NCI-H226 (cell line): ENCODE measurements at regions not wholly inside any gene's neighbourhood (a gene's known extent, or its start where the extent isn't known, plus 50 kb on each side); places are given as distances from the start of the nearest gene placed in this dataset.
"Not testable (repeated sequence)": the region's sequence is repeated elsewhere in the genome, so short reads cannot be mapped to it uniquely, and the experiment has no call there.

Experiments
- DNase-seq: peaks from one replicate; pipeline ENCODE4 v3.0.0-alpha.2; 2015

GRCh38 chr17:70375813-70376770 lies 206.8 kb downstream of the KCNJ2 start:
- no peak for DNase-seq

- no peak for DNase-seq
These were observed 208.3 kb downstream of the KCNJ2 start for GRCh38 chr17:70377654-70378053.

DNA sequence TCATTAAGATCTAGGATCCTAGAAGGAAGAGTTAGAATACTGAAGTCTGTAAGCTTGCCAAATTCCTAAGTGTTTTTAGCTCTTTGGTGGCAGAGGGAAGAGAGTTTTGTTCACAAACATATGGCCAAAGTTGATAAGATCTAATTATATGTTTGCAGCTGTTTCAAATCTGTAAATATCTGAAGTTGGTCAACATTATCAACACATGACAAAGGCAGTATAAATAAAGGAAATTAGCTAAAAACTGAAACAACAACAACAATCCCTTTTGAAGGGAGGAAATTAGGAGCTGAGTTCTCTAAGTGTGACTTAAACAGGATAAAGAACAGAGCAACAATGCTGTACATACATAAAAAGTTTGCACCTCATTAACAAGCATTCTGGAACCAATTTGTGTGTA lies 208.7 kb downstream of the KCNJ2 start:
- no peak for DNase-seq

DNA sequence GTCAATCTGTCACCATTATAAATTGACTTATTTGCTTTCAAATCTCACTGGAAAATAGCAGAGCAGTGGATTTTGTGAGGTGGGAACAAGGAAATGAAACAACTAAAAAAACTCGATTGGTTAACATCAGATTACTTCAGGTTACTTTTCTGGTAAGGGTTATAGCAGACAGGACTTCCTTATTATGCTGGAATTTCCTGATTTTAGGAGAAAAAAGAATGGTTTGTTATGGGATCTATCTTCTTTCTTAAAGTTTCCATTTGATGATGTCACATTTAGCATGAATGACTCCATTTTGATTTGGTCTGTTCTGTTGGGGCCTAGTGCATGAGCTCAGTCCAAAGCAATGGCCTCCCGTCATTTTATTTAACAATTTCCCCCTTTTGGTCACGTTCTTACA lies 210.6 kb downstream of the KCNJ2 start:
- no peak for DNase-seq

DNA sequence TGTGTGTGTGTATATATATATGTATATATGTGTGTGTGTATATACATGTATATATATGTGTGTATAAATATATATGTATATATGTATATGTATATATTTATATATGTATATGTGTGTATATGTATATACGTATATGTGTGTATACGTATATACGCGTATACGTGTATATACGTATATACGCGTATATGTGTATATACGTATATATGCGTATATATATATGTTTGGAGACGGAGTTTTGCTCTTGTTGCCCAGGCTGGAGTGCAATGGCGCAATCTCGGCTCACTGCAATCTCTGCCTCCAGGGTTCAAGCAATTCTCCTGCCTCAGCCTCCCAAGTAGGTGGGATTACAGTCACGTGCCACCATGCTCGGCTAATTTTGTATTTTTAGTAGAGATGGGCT lies 212.6 kb downstream of the KCNJ2 start:
- not testable (repeated sequence) for DNase-seq

DNA sequence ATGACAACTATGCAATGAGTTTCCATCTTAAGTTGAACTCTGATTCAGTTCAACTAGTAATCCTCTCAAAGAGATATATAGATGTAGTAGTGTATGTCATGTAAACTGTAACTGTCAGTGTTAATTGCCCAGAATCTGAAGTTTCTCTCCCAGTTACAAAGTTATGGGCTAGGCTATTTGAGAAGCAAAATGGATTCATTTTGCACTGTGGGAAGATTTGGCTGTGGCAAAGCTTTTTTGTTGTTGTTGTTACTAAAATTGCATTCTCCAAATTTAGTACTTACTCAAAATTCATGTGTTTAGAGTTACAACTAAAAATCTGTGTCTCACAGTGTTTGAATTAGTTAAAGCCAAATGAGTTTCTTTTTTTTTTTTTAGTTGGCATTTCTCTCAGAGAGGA lies 219.0 kb downstream of the KCNJ2 start:
- no peak for DNase-seq

DNA sequence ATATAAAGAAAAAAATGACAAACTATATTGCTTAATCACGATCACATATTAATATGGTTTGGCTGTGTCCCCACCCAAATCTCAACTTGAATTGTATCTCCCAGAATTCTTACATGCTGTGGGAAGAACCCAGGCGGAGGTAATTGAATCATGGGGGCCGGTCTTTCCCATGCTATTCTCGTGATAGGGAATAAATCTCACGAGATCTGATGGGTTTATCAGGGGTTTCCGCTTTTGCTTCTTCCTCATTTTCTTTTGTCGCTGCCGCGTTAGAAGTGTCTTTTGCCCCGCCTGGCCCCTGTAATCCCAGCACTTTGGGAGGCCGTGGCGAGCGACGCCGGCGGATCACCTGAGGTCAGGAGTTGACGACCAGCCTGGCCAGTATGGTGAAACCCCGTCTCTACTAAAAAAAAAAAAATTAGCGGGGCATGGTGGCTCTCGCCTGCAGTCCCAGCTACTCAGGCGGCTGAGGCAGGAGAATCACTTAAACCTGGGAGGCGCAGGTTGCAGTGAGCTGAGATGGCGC lies 220.0 kb downstream of the KCNJ2 start:
- not testable (repeated sequence) for DNase-seq

- no peak for DNase-seq
These were observed 220.7 kb downstream of the KCNJ2 start for GRCh38 chr17:70390049-70390448.

DNA sequence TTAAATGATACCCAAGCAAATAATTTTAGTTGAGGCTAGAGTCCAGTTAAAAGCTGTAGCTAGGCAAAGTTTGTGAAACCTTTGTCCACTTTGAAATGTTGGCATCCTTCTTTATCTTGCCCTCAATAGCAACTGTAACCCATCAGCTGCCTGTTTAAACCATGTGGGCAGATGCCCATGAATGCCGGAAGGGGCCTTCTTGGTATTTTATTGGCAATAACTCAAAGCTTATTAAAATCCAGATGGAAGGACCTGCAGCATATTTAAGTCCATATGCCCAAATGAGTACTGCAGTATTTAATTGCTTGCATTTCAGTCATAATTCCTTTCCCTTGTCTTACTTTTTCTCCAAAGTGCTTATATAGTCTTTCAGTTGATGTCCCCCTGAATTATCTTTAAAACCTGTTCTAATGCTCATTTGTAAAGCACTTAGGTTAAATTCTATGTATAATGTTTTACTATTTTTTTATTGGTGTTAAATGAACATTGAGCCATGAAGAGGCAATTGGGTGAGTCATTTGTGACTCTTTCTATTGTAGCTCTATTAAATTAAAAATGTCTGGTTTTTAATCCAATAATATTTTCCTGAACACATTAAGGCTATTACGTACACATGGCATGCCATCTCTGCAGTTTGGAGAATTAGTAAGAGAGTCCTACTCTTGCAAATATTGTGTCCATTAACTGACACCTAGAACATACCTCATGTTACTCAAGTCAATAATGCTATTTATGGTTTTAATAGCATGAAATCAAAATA lies 225.3 kb downstream of the KCNJ2 start:
- no peak for DNase-seq

- DNase-seq, result peak; percentile 48
These were observed 236.3 kb downstream of the KCNJ2 start for GRCh38 chr17:70405492-70406220.

GRCh38 chr17:70407506-70407905 lies 238.2 kb downstream of the KCNJ2 start:
- no peak for DNase-seq

DNA sequence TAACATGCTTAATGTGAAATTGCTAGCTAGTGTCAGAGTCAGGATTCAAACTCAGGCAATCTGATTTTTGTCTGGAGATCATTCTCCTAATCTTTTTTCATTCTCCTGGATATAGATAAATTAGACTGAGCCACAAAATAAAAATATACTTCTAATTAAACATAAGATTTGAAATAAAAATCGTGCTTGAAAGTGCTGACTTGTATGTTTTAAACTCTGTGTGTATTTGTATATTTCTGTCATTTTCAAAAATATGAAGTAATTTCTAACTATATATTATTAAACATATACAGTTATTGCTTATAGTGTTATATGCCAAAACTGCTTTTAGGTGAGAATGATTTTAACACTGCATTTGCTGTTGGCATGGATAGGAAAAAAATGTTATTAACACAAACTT lies 239.4 kb downstream of the KCNJ2 start:
- DNase-seq, result no peak

- DNase-seq, result no peak
These were observed 245.0 kb downstream of the KCNJ2 start for GRCh38 chr17:70414300-70414699.

GRCh38 chr17:70420861-70421445 lies 251.6 kb downstream of the KCNJ2 start:
- no peak for DNase-seq

DNA sequence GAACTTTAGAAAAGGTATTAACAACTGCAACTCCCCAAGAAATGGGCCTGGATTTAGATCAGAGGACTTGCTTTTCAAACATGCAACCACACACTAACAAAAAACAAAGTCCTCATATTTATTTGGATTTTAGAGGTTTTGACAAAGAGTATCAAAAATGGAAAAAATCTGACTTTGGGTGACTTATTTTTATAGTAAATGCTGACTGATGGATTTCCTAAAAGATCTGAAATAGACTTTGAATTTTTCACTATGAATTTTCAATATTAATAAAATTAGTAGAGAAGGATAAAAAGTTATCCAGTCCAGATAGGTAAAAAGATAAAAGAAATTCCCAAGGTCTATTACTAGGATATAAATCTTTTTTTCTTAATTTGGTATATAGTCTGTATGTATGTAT lies 253.5 kb downstream of the KCNJ2 start:
- no peak for DNase-seq

DNA sequence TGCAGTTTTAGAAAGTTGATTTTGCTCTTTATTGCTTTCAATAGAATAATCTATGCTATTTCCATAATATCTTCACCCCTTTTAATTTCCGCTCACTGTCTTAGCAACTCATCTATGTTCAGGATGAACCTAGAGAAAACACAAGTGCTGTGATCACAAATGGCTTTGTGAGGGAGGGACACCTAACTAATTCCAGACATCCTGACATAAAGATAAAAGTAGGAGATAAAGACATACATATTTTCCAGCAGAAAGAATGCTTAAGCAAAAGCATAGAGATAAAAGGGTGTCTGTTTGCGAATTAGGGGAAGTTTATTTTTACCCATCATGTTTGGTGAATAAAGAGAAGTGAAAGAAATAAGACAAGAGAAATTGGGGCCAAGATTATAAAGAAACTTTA lies 254.2 kb downstream of the KCNJ2 start:
- no peak for DNase-seq

GRCh38 chr17:70426752-70427151 lies 257.4 kb downstream of the KCNJ2 start:
- DNase-seq, result no peak

GRCh38 chr17:70434536-70435490 lies 265.5 kb downstream of the KCNJ2 start:
- no peak for DNase-seq

DNA sequence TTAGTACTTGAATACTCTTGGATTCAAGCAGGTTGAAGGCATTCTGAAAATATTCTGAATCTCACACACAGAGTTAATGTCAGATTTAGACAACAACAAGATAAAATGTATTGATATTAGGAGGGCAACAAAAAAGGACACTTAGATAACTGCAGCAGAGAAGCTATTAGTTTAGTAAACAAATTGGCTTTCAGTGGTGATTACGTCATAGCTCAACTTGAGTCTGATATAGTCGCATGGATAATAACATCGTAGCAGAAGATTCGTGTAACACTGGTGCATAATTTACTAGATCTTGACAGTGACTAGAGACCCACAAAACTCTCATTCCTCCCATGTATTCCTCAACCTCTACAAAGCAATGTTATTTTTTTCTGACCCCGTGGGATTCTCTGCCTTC lies 268.3 kb downstream of the KCNJ2 start:
- DNase-seq, result no peak

GRCh38 chr17:70446446-70446845 lies 277.1 kb downstream of the KCNJ2 start:
- DNase-seq, result no peak

DNA sequence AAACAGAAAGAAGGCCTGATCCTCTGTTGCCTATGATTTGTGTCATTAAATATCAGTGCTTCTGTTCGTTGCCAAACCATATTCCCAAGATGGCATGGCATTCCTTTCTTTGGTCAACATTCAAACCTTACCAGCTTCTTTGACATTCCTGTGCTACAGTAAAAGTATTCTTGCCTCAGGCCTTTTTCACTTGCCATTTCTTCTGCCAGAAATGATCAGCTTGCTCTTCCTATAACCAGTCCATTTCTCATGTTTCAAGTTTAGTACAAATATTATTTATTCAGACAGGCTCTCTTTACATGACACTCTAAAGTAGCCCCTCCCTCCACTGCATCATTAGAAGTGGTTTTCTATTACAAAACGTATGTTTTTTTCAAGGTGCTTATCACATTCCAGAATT lies 278.3 kb downstream of the KCNJ2 start:
- no peak for DNase-seq

- not testable (repeated sequence) for DNase-seq
These were observed 283.7 kb downstream of the KCNJ2 start for GRCh38 chr17:70453075-70453474.
